ENCODE measurements at regions not wholly inside any gene's neighbourhood (a gene's known extent, or its start where the extent isn't known, plus 50 kb on each side); places are given as distances from the start of the nearest gene placed in this dataset.

GRCh38 chr2:62424899-62425298 lies 81.1 kb downstream of the TMEM17 start:
- Mint-ChIP-seq H3K4me3 (no peak overlapping the region), H3K27me3 (peaks cover 25% of the 10 kb centered on the region), H3K36me3 (peaks cover 3% of the 10 kb centered on the region), H3K9me3 (peaks cover 0 to 1% (median 0%) of the 10 kb centered on the region in 7 donors), H3K4me1 (no peaks in the 10 kb centered on the region), H3K27ac (no peak overlapping the region)
- Histone ChIP-seq H3K27me3 (ENCODE audit: control insufficient read depth, insufficient read depth, low read length) (peaks cover 5% of the 10 kb centered on the region), H3K27ac (ENCODE audit: insufficient read depth, low read length, poor library complexity, severe bottlenecking) (no peak overlapping the region), H3K36me3 (ENCODE audit: control insufficient read depth, insufficient read depth, low read length) (no peaks in the 10 kb centered on the region), H3K9me3 (ENCODE audit: control insufficient read depth in 2 of 2, low read length in 2 of 2) (no peaks in the 10 kb centered on the region), H3K4me3 (ENCODE audit: low read depth, low read length) (no peak overlapping the region), H3K4me1 (ENCODE audit: control insufficient read depth, insufficient read depth, low read length, poor library complexity, severe bottlenecking) (no peaks in the 10 kb centered on the region)
- DNase-seq (no peak), ATAC-seq (ENCODE audit: low read depth in 2 of 2) (no peak)

DNA sequence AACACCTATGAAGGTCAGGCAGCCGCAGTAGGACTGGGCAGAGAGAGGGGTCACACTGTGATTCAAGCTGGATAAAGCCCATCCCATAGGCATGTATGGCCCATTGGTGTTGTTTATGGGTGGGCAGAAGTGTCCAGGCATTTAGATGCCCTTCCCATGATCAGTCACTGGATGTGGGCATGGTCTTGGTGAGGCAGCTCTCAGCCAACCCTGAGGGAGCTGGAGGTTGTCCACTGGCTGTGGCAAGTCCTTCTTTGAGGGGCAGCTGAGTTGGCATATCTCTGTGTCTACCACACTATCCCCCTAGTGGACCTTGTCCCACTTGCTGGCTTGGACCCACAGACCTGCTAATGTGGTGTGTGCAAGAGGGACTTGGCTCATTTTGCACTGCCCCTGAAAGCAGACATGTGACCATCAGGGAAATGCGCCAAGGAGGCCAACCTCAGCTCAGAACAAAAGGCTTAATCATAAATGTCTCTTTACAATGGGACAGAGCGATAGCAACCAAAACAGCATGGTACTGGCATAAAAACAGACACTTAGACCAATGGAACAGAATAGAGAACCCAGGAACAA lies 82.0 kb downstream of the TMEM17 start:
- ATAC-seq (ENCODE audit: low read depth in 2 of 2): no peak

DNA sequence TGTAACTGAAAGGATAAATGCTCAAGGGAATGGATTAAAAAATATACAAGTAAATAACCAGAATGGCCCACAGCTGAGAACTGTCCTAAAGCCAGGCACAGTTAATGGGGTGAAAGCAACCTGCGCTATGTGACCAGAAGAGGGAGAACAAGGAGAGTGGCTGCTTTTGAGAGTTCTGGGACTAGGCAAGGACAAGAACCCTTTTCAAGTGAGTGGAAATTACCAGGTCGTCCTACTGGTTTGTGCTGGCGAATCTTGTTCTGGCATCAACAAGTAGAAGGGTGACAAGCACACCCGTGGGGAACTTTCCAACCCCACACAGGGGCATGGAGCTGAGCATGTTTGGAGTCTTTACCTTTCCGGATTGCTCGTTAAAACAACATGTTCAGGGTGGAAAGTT lies 82.8 kb downstream of the TMEM17 start:
- Mint-ChIP-seq H3K36me3 (peaks cover 3% of the 10 kb centered on the region), H3K9me3 (peaks cover 0 to 5% (median 2%) of the 10 kb centered on the region in 7 donors), H3K4me1 (no peaks in the 10 kb centered on the region), H3K27ac (no peak overlapping the region), H3K27me3 (peaks cover 34% of the 10 kb centered on the region), H3K4me3 (no peak overlapping the region)
- no peaks in the 10 kb centered on the region for H3K4me1 ChIP-seq (ENCODE audit: control insufficient read depth, insufficient read depth, low read length, poor library complexity, severe bottlenecking)
- H3K4me3 ChIP-seq (ENCODE audit: low read depth, low read length): no peak overlapping the region
- H3K27ac ChIP-seq (ENCODE audit: insufficient read depth, low read length, poor library complexity, severe bottlenecking): no peak overlapping the region
- DNase-seq (no peak), ATAC-seq (ENCODE audit: low read depth in 2 of 2) (no peak)
- H3K27me3 ChIP-seq (ENCODE audit: control insufficient read depth, insufficient read depth, low read length): peaks cover 5% of the 10 kb centered on the region
- H3K9me3 ChIP-seq (ENCODE audit: control insufficient read depth in 2 of 2, low read length in 2 of 2): peaks cover 0 to 3% of the 10 kb centered on the region in 2 experiments
- H3K36me3 ChIP-seq (ENCODE audit: control insufficient read depth, insufficient read depth, low read length): no peaks in the 10 kb centered on the region

More for the DNA sequence above, 82.0 kb downstream of the TMEM17 start:
- Histone ChIP-seq H3K4me3 (ENCODE audit: low read depth, low read length) (no peak overlapping the region), H3K27ac (ENCODE audit: insufficient read depth, low read length, poor library complexity, severe bottlenecking) (no peak overlapping the region), H3K27me3 (ENCODE audit: control insufficient read depth, insufficient read depth, low read length) (peaks cover 5% of the 10 kb centered on the region), H3K4me1 (ENCODE audit: control insufficient read depth, insufficient read depth, low read length, poor library complexity, severe bottlenecking) (no peaks in the 10 kb centered on the region), H3K36me3 (ENCODE audit: control insufficient read depth, insufficient read depth, low read length) (no peaks in the 10 kb centered on the region), H3K9me3 (ENCODE audit: control insufficient read depth in 2 of 2, low read length in 2 of 2) (peaks cover 0 to 3% of the 10 kb centered on the region in 2 experiments)
- DNase-seq: no peak
- no peak overlapping the region for H3K27ac Mint-ChIP-seq
- H3K27me3 Mint-ChIP-seq: peaks cover 30% of the 10 kb centered on the region
- H3K4me3 Mint-ChIP-seq: no peak overlapping the region
- H3K9me3 Mint-ChIP-seq: peaks cover 0 to 5% (median 1%) of the 10 kb centered on the region in 7 donors
- H3K4me1 Mint-ChIP-seq: no peaks in the 10 kb centered on the region
- peaks cover 3% of the 10 kb centered on the region for H3K36me3 Mint-ChIP-seq

DNA sequence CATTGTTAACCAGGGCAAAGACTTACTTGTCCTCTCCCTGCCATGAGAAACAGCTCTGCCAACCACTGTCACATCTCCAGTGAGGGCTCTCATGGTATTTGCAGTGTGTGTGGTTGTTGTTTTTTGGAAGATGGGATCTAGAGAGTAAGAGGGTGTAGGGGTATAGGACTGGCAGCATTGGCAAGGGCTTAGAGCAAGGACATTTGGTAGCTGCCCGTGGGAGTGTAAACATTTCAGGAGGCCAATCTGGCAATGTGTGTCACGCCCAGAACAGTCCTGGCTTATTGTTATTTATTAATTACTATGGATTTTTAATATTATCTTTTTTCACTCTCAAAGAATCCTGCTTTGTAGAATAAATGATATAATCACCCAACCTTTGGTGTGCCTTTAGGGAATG lies 90.5 kb downstream of the TMEM17 start:
- Mint-ChIP-seq H3K4me1 (peaks cover 0 to 24% (median 8%) of the 10 kb centered on the region in 4 donors), H3K4me3 (peak overlapping the region in 3 of 4 donors; percentile 24 to 66 (median 62)), H3K27ac (peak overlapping the region in 1 of 3 donors; percentile 89), H3K27me3 (peaks cover 20% of the 10 kb centered on the region), H3K9me3 (peaks cover 0 to 5% (median 2%) of the 10 kb centered on the region in 7 donors), H3K36me3 (peaks cover 2% of the 10 kb centered on the region)
- DNase-seq (no peak), ATAC-seq (ENCODE audit: low read depth in 2 of 2) (no peak)
- Histone ChIP-seq H3K4me3 (ENCODE audit: low read depth, low read length) (peak overlapping the region; percentile 15), H3K9me3 (ENCODE audit: control insufficient read depth in 2 of 2, low read length in 2 of 2) (peaks cover 0 to 3% of the 10 kb centered on the region in 2 experiments), H3K4me1 (ENCODE audit: control insufficient read depth, insufficient read depth, low read length, poor library complexity, severe bottlenecking) (peaks cover 15% of the 10 kb centered on the region), H3K36me3 (ENCODE audit: control insufficient read depth, insufficient read depth, low read length) (no peaks in the 10 kb centered on the region), H3K27ac (ENCODE audit: insufficient read depth, low read length, poor library complexity, severe bottlenecking) (no peak overlapping the region), H3K27me3 (ENCODE audit: control insufficient read depth, insufficient read depth, low read length) (peaks cover 5% of the 10 kb centered on the region)

DNA sequence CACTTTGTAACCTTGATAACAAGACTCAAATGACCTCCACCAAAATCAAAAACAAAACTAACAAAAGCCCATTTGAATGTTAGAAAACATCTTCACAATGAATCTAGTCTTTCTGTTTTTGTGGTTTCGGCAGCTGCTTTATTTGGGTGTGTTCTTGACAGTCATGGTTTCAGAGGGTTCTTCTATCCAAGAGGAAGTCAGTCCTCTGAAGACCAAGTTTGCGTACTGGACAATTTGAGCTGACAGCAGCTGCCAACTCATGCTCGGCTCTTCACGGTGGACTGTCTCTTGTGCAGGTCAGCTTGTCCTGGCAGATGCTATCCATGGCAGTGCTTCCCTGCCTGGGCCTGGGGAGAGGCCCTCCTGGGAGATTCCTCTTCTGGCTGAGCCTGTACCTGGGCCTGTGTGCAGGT lies 91.0 kb downstream of the TMEM17 start:
- Mint-ChIP-seq H3K9me3 (peaks cover 0 to 5% (median 2%) of the 10 kb centered on the region in 7 donors), H3K36me3 (no peaks in the 10 kb centered on the region), H3K4me1 (peaks cover 0 to 24% (median 8%) of the 10 kb centered on the region in 4 donors), H3K27ac (peak overlapping the region in 2 of 3 donors; percentile 79 to 89), H3K27me3 (peaks cover 20% of the 10 kb centered on the region), H3K4me3 (peak overlapping the region in 2 of 4 donors; percentile 62 to 66)
- ATAC-seq (ENCODE audit: low read depth in 2 of 2) (no peak), DNase-seq (peak in 2 of 3 donors; percentile 9 to 85)
- H3K27ac ChIP-seq (ENCODE audit: insufficient read depth, low read length, poor library complexity, severe bottlenecking): no peak overlapping the region
- H3K27me3 ChIP-seq (ENCODE audit: control insufficient read depth, insufficient read depth, low read length): peaks cover 1% of the 10 kb centered on the region
- no peaks in the 10 kb centered on the region for H3K36me3 ChIP-seq (ENCODE audit: control insufficient read depth, insufficient read depth, low read length)
- peaks cover 15% of the 10 kb centered on the region for H3K4me1 ChIP-seq (ENCODE audit: control insufficient read depth, insufficient read depth, low read length, poor library complexity, severe bottlenecking)
- H3K9me3 ChIP-seq (ENCODE audit: control insufficient read depth in 2 of 2, low read length in 2 of 2): peaks cover 0 to 3% of the 10 kb centered on the region in 2 experiments
- H3K4me3 ChIP-seq (ENCODE audit: low read depth, low read length): peak overlapping the region; percentile 15

DNA sequence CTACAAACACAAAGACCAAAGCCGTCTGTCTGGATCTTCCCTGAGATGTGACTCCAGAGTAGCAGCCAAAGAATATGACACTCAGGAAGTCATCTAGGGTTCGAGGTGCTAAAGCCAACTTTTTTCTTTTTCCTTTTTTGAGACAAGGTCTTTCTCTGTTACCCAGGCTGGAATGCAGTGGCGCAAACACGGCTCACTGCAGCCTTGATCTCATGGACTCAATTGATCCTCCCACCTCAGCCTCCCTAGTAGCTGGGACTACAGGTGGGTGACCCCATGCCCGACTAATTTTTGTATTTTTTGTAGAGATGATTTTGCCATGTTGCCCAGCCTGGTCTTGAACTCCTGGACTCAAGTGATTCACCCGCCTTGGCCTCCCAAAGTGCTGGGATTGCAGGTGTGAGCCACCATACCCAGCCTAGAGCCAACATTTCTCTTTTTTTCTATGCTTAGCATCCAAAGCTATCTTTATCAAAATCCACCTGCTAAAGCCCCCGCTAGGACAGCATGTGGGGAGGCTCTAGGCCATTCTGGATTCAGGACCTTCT lies 92.8 kb downstream of the TMEM17 start:
- H3K4me3 Mint-ChIP-seq: no peak overlapping the region
- H3K27ac Mint-ChIP-seq: peak overlapping the region in 1 of 3 donors; percentile 85
- peaks cover 15% of the 10 kb centered on the region for H3K4me1 ChIP-seq (ENCODE audit: control insufficient read depth, insufficient read depth, low read length, poor library complexity, severe bottlenecking)
- peaks cover 0 to 2% (median 0%) of the 10 kb centered on the region in 7 donors for H3K9me3 Mint-ChIP-seq
- H3K4me1 Mint-ChIP-seq: peaks cover 0 to 24% (median 8%) of the 10 kb centered on the region in 4 donors
- H3K27ac ChIP-seq (ENCODE audit: insufficient read depth, low read length, poor library complexity, severe bottlenecking): no peak overlapping the region
- H3K27me3 ChIP-seq (ENCODE audit: control insufficient read depth, insufficient read depth, low read length): no peaks in the 10 kb centered on the region
- no peak for DNase-seq
- no peaks in the 10 kb centered on the region for H3K36me3 ChIP-seq (ENCODE audit: control insufficient read depth, insufficient read depth, low read length)
- no peaks in the 10 kb centered on the region for H3K36me3 Mint-ChIP-seq
- H3K9me3 ChIP-seq (ENCODE audit: control insufficient read depth in 2 of 2, low read length in 2 of 2): no peaks in the 10 kb centered on the region
- H3K27me3 Mint-ChIP-seq: peaks cover 7% of the 10 kb centered on the region
- no peak overlapping the region for H3K4me3 ChIP-seq (ENCODE audit: low read depth, low read length)
- ATAC-seq (ENCODE audit: low read depth in 2 of 2): no peak

DNA sequence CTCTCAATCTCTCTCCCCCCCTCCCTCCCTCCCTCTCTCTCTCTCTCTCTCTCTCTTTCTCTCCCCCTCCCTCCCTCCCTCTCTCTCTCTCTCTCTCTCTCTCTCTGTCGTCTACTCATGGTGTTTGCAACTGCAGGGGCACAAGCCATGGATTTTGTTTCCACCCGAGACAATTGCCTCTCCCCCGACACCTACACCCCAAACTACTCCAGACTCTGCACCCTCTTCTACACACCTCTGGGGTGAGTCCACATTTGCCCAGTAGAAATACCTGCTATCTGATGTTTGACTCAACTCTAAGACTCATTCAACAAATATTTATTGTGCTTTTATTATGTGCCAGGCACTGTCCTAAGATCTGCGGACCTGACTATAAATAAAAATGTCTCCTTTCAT lies 93.7 kb downstream of the TMEM17 start:
- H3K4me1 ChIP-seq (ENCODE audit: control insufficient read depth, insufficient read depth, low read length, poor library complexity, severe bottlenecking): peaks cover 15% of the 10 kb centered on the region
- Mint-ChIP-seq H3K27ac (peak overlapping the region in 2 of 3 donors; percentile 38 to 86), H3K36me3 (no peaks in the 10 kb centered on the region), H3K9me3 (peaks cover 0 to 2% (median 0%) of the 10 kb centered on the region in 7 donors), H3K4me3 (peak overlapping the region in 1 of 4 donors; percentile 67), H3K4me1 (peaks cover 0 to 24% (median 8%) of the 10 kb centered on the region in 4 donors), H3K27me3 (no peaks in the 10 kb centered on the region)
- no peaks in the 10 kb centered on the region for H3K9me3 ChIP-seq (ENCODE audit: control insufficient read depth in 2 of 2, low read length in 2 of 2)
- H3K36me3 ChIP-seq (ENCODE audit: control insufficient read depth, insufficient read depth, low read length): no peaks in the 10 kb centered on the region
- H3K4me3 ChIP-seq (ENCODE audit: low read depth, low read length): no peak overlapping the region
- no peak overlapping the region for H3K27ac ChIP-seq (ENCODE audit: insufficient read depth, low read length, poor library complexity, severe bottlenecking)
- ATAC-seq (ENCODE audit: low read depth in 2 of 2) (no peak), DNase-seq (no peak)
- H3K27me3 ChIP-seq (ENCODE audit: control insufficient read depth, insufficient read depth, low read length): no peaks in the 10 kb centered on the region

Measured in CD4-positive, CD25-positive, alpha-beta regulatory T cell (primary cell).